SU-DHL-6 (cell line): ENCODE measurements at regions not wholly inside any gene's neighbourhood (a gene's known extent, or its start where the extent isn't known, plus 50 kb on each side); places are given as distances from the start of the nearest gene placed in this dataset.

Experiments used
- H2AFZ ChIP-seq: fragments of 200-600 bp; sonication (generic); 2 replicates; pipeline ENCODE4 v1.6.1; 2014; ENCODE audit warnings: low read depth, mild to moderate bottlenecking, moderate library complexity, mixed read lengths, antibody characterized with exemption, low read length; ENCODE audit not compliant: severe bottlenecking
- H3F3A ChIP-seq: fragments of 200-600 bp; shearing (Covaris generic); 2 replicates; pipeline ENCODE4 v1.6.0; 2016; ENCODE audit warnings: antibody characterized with exemption, mild to moderate bottlenecking; ENCODE audit not compliant: insufficient read depth
- H3K27ac ChIP-seq: fragments of 200-600 bp; sonication (generic); 2 replicates; pipeline ENCODE4 v1.5.1; 2016; ENCODE audit warnings: low read depth, mild to moderate bottlenecking, low read length, moderate library complexity, mixed read lengths
- H3K27me3 ChIP-seq: fragments of 200-600 bp; sonication (generic), shearing (Covaris generic); 2 replicates; pipeline ENCODE4 v1.6.0; 2014; ENCODE audit warnings: mild to moderate bottlenecking, low read length
- H3K36me3 ChIP-seq: fragments of 200-600 bp; sonication (generic); 2 replicates; pipeline ENCODE4 v1.6.1; 2014; ENCODE audit warnings: mild to moderate bottlenecking, low read length, mixed read lengths
- H3K4me2 ChIP-seq: fragments of 300-600, 200-600 bp; shearing (Covaris generic), sonication (generic); 2 replicates; pipeline ENCODE4 v1.6.0; 2014; ENCODE audit warnings: low read length, low read depth, mild to moderate bottlenecking; ENCODE audit not compliant: poor library complexity, severe bottlenecking
- H3K4me3 ChIP-seq: fragments of 200-600 bp; sonication (generic); 2 replicates; pipeline ENCODE4 v1.5.1; 2014; ENCODE audit warnings: antibody characterized with exemption, low read length, mild to moderate bottlenecking, mixed read lengths; ENCODE audit not compliant: insufficient read depth, poor library complexity, severe bottlenecking
- H3K79me2 ChIP-seq: fragments of 200-600 bp; sonication (generic); 2 replicates; pipeline ENCODE4 v1.6.1; 2014; ENCODE audit warnings: mild to moderate bottlenecking, low read length, moderate library complexity; ENCODE audit not compliant: insufficient read depth
- H3K9ac ChIP-seq: fragments of 200-600 bp; sonication (generic); 2 replicates; pipeline ENCODE4 v1.7.0; 2014; ENCODE audit warnings: mild to moderate bottlenecking, low read length
- H3K9me2 ChIP-seq: fragments of 200-600 bp; sonication (generic); replicated peaks from 2 replicates; pipeline ENCODE4 v1.6.1; 2014; ENCODE audit warnings: low read length; ENCODE audit not compliant: insufficient read depth
- H3K9me3 ChIP-seq: fragments of 200-600 bp; sonication (generic); 2 replicates; pipeline ENCODE4 v1.6.1; 2014; ENCODE audit warnings: low read length, mixed read lengths; ENCODE audit not compliant: insufficient read depth
- H4K20me1 ChIP-seq: fragments of 200-600 bp; sonication (generic); 2 replicates; pipeline ENCODE4 v1.6.1; 2014; ENCODE audit warnings: low read depth, mild to moderate bottlenecking, antibody characterized with exemption, low read length, moderate library complexity, mixed read lengths
- CTCF ChIP-seq: fragments of 200-600 bp; sonication (generic); IDR thresholded peaks from one replicate; pipeline ENCODE4 v1.5.1; 2017; ENCODE audit warnings: antibody characterized with exemption, mild to moderate bottlenecking, low read length, moderate library complexity; ENCODE audit not compliant: insufficient read depth, poor library complexity, severe bottlenecking
- EZH2phosphoT487 ChIP-seq: fragments of 200-600 bp; sonication (generic), shearing (Covaris generic); conservative IDR thresholded peaks from 2 replicates; pipeline ENCODE4 v1.6.1; 2018; ENCODE audit warnings: mild to moderate bottlenecking, antibody characterized with exemption, low read length, moderate library complexity, mixed read lengths

- no peak overlapping the region for H3K4me3 ChIP-seq
- H4K20me1 ChIP-seq, result no peaks in the 10 kb centered on the region
- no peaks in the 10 kb centered on the region for H3K79me2 ChIP-seq
- H3K9me3 ChIP-seq, result no peaks in the 10 kb centered on the region
- no peak overlapping the region for H3K9ac ChIP-seq
- no peak overlapping the region for H2AFZ ChIP-seq
- no peaks in the 10 kb centered on the region for H3K27me3 ChIP-seq
- no peaks in the 10 kb centered on the region for H3K36me3 ChIP-seq
- no peaks in the 10 kb centered on the region for H3K9me2 ChIP-seq
- no peak overlapping the region for H3K4me2 ChIP-seq
- TF ChIP-seq EZH2phosphoT487 (no peak), CTCF (no peak)
- no peak overlapping the region for H3K27ac ChIP-seq
- H3F3A ChIP-seq, result no peaks in the 10 kb centered on the region
Observed at GRCh38 chr2:43052944-43053306, 173.5 kb downstream of the ZFP36L2 start.

- Histone ChIP-seq H3K27ac (no peak overlapping the region), H3K4me3 (no peak overlapping the region)
Observed at GRCh38 chr2:43052204-43052943, 174.0 kb downstream of the ZFP36L2 start.

GRCh38 chr2:43051338-43051737 is 175.1 kb downstream of the ZFP36L2 start:
- H4K20me1 ChIP-seq, result no peaks in the 10 kb centered on the region
- H3K9me3 ChIP-seq, result no peaks in the 10 kb centered on the region
- no peak overlapping the region for H3K27ac ChIP-seq
- no peaks in the 10 kb centered on the region for H3K27me3 ChIP-seq
- no peak overlapping the region for H2AFZ ChIP-seq
- no peaks in the 10 kb centered on the region for H3K79me2 ChIP-seq
- TF ChIP-seq EZH2phosphoT487, result no peak
- no peak for TF ChIP-seq CTCF
- no peak overlapping the region for H3K4me3 ChIP-seq
- H3F3A ChIP-seq, result no peaks in the 10 kb centered on the region
- no peak overlapping the region for H3K4me2 ChIP-seq
- no peaks in the 10 kb centered on the region for H3K9me2 ChIP-seq
- H3K9ac ChIP-seq, result no peak overlapping the region
- no peaks in the 10 kb centered on the region for H3K36me3 ChIP-seq

More at GRCh38 chr2:43052204-43052943, 174.0 kb downstream of the ZFP36L2 start:
- H4K20me1 ChIP-seq, result no peaks in the 10 kb centered on the region
- H3K9me3 ChIP-seq, result no peaks in the 10 kb centered on the region
- H3K27me3 ChIP-seq, result no peaks in the 10 kb centered on the region
- H3K79me2 ChIP-seq, result no peaks in the 10 kb centered on the region
- no peaks in the 10 kb centered on the region for H3K36me3 ChIP-seq
- no peak overlapping the region for H3K9ac ChIP-seq
- H3K9me2 ChIP-seq, result no peaks in the 10 kb centered on the region
- TF ChIP-seq CTCF, result no peak
- TF ChIP-seq EZH2phosphoT487, result no peak
- no peak overlapping the region for H3K4me2 ChIP-seq
- no peaks in the 10 kb centered on the region for H3F3A ChIP-seq
- H2AFZ ChIP-seq, result no peak overlapping the region
